K562 (cell line): ENCODE measurements at regions not wholly inside any gene's neighbourhood (a gene's known extent, or its start where the extent isn't known, plus 50 kb on each side); places are given as distances from the start of the nearest gene placed in this dataset.

Experiments
- ADNP ChIP-seq: fragments of 200-800 bp; sonication (Bioruptor generic); IDR thresholded peaks from 2 replicates; pipeline ENCODE4 v1.6.1; 2016; ENCODE audit warnings: missing genetic modification characterization, missing compliant biosample characterization
- ARID1B ChIP-seq: fragments of 450-650 bp; IDR thresholded peaks from 2 replicates; pipeline ENCODE4 v1.6.1; 2016; ENCODE audit warnings: antibody characterized with exemption, mild to moderate bottlenecking, inconsistent platforms
- CTBP1 ChIP-seq: fragments of 450-650 bp; IDR thresholded peaks from 2 replicates; pipeline ENCODE4 v1.6.1; 2016; ENCODE audit warnings: borderline replicate concordance
- ELF1 ChIP-seq: fragments of 200-800 bp; sonication (Bioruptor generic); IDR thresholded peaks from 2 replicates; pipeline ENCODE4 v1.6.1; 2016; ENCODE audit warnings: missing genetic modification characterization, missing compliant biosample characterization
- FOS ChIP-seq: IDR thresholded peaks from 3 replicates; pipeline ENCODE4 v1.6.1; 2011; ENCODE audit not compliant: insufficient read length; ENCODE audit errors: extremely low read depth
- FOSL1 ChIP-seq: fragments of 200-800 bp; sonication (Bioruptor generic); conservative IDR thresholded peaks from 2 replicates; pipeline ENCODE4 v1.6.1; 2016; ENCODE audit warnings: missing genetic modification characterization, missing compliant biosample characterization
- ILK ChIP-seq: fragments of 450-650 bp; IDR thresholded peaks from 2 replicates; pipeline ENCODE4 v1.6.1; 2016; ENCODE audit warnings: missing genetic modification characterization, low read depth, mild to moderate bottlenecking, missing compliant biosample characterization, moderate library complexity, borderline replicate concordance
- IRF2 ChIP-seq: sonication (generic); formaldehyde crosslinking; IDR thresholded peaks from 2 replicates; pipeline ENCODE4 v1.8.1; 2022; ENCODE audit warnings: mild to moderate bottlenecking, missing genetic modification reagents
- MAX ChIP-seq: sonication (generic); formaldehyde crosslinking; IDR thresholded peaks from 2 replicates; pipeline ENCODE4 v1.9.0; 2022; ENCODE audit warnings: mild to moderate bottlenecking, missing genetic modification reagents
- MYC ChIP-seq, 2 experiments: fragments of 250-450 bp in 1 of 2; sonication (Bioruptor Pico) in 1 of 2; IDR thresholded peaks; 2 replicates each; pipeline versions ENCODE4 v1.5.1 to v1.6.1; 2012 to 2021; ENCODE audit warnings: low read depth in 2 of 2, borderline replicate concordance in 1 of 2, improper control_type of control experiment in 1 of 2, low read length in 1 of 2, mild to moderate bottlenecking in 1 of 2, moderate library complexity in 1 of 2
- NCOA1 ChIP-seq: fragments of 450-650 bp; IDR thresholded peaks from 2 replicates; pipeline ENCODE4 v1.6.1; 2016; ENCODE audit warnings: low read depth
- NFIC ChIP-seq: fragments of 450-650 bp; IDR thresholded peaks from 2 replicates; pipeline ENCODE4 v1.6.1; 2017; ENCODE audit warnings: mild to moderate bottlenecking, inconsistent platforms
- NRF1 ChIP-seq, 2 experiments: fragments of 450-650 bp; IDR thresholded peaks in 1 of 2; conservative IDR thresholded peaks in 1 of 2; 2 replicates each; pipeline ENCODE4 v1.6.1; 2014; ENCODE audit warnings: mild to moderate bottlenecking in 2 of 2
- PBX2 ChIP-seq, 2 experiments: IDR thresholded peaks in 1 of 2; conservative IDR thresholded peaks in 1 of 2; 2 replicates each; pipeline ENCODE4 v1.6.1; 2016; ENCODE audit warnings: low read depth in 2 of 2, mild to moderate bottlenecking in 1 of 2, missing compliant biosample characterization in 1 of 2, missing genetic modification characterization in 1 of 2, moderate library complexity in 1 of 2
- PKNOX1 ChIP-seq: fragments of 450-650 bp; IDR thresholded peaks from 2 replicates; pipeline ENCODE4 v1.6.1; 2016
- PURB ChIP-seq: sonication (generic); formaldehyde crosslinking; IDR thresholded peaks from 2 replicates; pipeline ENCODE4 v1.9.0; 2021; ENCODE audit warnings: low read depth, mild to moderate bottlenecking, missing genetic modification reagents
- RBM34 ChIP-seq: fragments of 200-400 bp; formaldehyde crosslinking; IDR thresholded peaks from 2 replicates; pipeline ENCODE4 v1.6.1; 2018; ENCODE audit warnings: low read length, borderline replicate concordance; ENCODE audit not compliant: insufficient read depth
- SLC30A9 ChIP-seq: fragments of 250-450 bp; sonication (Bioruptor Pico); IDR thresholded peaks from 2 replicates; pipeline ENCODE4 v1.8.0; 2022; ENCODE audit warnings: mild to moderate bottlenecking, moderate library complexity
- ZBTB2 ChIP-seq: fragments of 450-650 bp; IDR thresholded peaks from 2 replicates; pipeline ENCODE4 v1.6.1; 2016; ENCODE audit warnings: antibody characterized with exemption
- ZNF217 ChIP-seq: sonication (generic); formaldehyde crosslinking; IDR thresholded peaks from 2 replicates; pipeline ENCODE4 v1.8.0; 2022; ENCODE audit warnings: mild to moderate bottlenecking, missing genetic modification reagents
- ZNF395 ChIP-seq: fragments of 200-800 bp; sonication (Bioruptor generic); IDR thresholded peaks from 2 replicates; pipeline ENCODE4 v1.6.1; 2017; ENCODE audit warnings: missing genetic modification characterization, missing compliant biosample characterization

- peak; percentile 75 for TF ChIP-seq PBX2 (CRISPR knock-in tag; IDR thresholded peaks at IDR 0.05; ENCODE audit: low read depth)
- peak; percentile 98 for TF ChIP-seq PBX2 (tag; conservative IDR thresholded peaks at IDR 0.05; ENCODE audit: low read depth)
- TF ChIP-seq ILK (tag) = no peak
- peak; percentile 28 for TF ChIP-seq FOS
- TF ChIP-seq CTBP1 = peak; percentile 22; the same call in 1 of the 2 replicates
- peak; percentile 98 for TF ChIP-seq PKNOX1
- TF ChIP-seq ZNF395 = no peak
- no peak; the same call in 1 of the 2 replicates for TF ChIP-seq MAX (CRISPR knock-in tag)
- TF ChIP-seq NFIC = peak; percentile 15; the same call in 1 of the 2 replicates
- no peak for TF ChIP-seq ELF1 (tag)
- peak; percentile 31; the same call in 1 of the 2 replicates for TF ChIP-seq ZBTB2
- TF ChIP-seq ADNP (tag) = no peak
- no peak for TF ChIP-seq RBM34
- TF ChIP-seq NCOA1 = no peak
- TF ChIP-seq ARID1B = peak; percentile 74
- TF ChIP-seq FOSL1 = peak; percentile 93
- 0 out of 2 replicates have a peak, but pooled peaks have one; percentile 30 for TF ChIP-seq MYC (IDR thresholded peaks at IDR 0.05; ENCODE audit: low read depth, low read length)
- no peak for TF ChIP-seq MYC (CRISPR knock-in tag; IDR thresholded peaks at IDR 0.05; ENCODE audit: borderline replicate concordance, low read depth)
- no peak for TF ChIP-seq SLC30A9 (CRISPR knock-in tag)
- TF ChIP-seq IRF2 (CRISPR knock-in tag) = no peak
- no peak for TF ChIP-seq ZNF217 (CRISPR knock-in tag)
- TF ChIP-seq PURB (CRISPR knock-in tag) = no peak
- peak; percentile 35 to 50; a peak in 3 of 4 replicates for TF ChIP-seq NRF1 (conservative IDR thresholded peaks at IDR 0.05 in 1 of 2, IDR thresholded peaks at IDR 0.05 in 1 of 2)
These were observed 509.1 kb downstream of the SHQ1 start (continued) for GRCh38 chr3:72338942-72339669.
